GM21447 (cell line): ENCODE measurements at regions not wholly inside any gene's neighbourhood (a gene's known extent, or its start where the extent isn't known, plus 50 kb on each side); places are given as distances from the start of the nearest gene placed in this dataset.
"Not testable (repeated sequence)": the region's sequence is repeated elsewhere in the genome, so short reads cannot be mapped to it uniquely, and the experiment has no call there.

ENCODE experiments used
- ATAC-seq: cut with Tn5 transposase; IDR thresholded peaks from one replicate; pipeline ENCODE4 v1.9.1; 2021; ENCODE audit not compliant: unreplicated experiment

- ATAC-seq = no peak
Measured at GRCh38 chr16:86880316-86881117, 302.2 kb downstream of the FOXL1 start.

DNA sequence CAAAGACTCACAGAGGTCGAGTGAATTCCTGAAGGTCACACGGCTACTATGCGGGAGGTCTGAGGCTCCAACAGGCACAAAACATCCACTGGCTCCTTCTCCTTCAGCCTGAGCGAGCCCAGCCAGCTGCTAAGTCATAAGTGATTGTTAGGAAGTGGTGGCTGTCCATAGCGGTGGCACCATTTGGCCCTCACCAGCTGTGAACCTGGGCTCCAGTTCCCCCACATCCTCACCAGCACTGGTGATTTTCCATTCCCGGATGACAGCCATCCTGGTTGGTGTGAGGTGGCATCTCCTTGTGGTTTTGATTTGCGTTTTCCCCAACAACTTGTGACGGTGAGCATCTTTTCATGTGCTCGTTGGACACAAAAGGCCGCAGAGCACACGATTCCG, 302.8 kb downstream of the FOXL1 start:
- no peak for ATAC-seq

DNA sequence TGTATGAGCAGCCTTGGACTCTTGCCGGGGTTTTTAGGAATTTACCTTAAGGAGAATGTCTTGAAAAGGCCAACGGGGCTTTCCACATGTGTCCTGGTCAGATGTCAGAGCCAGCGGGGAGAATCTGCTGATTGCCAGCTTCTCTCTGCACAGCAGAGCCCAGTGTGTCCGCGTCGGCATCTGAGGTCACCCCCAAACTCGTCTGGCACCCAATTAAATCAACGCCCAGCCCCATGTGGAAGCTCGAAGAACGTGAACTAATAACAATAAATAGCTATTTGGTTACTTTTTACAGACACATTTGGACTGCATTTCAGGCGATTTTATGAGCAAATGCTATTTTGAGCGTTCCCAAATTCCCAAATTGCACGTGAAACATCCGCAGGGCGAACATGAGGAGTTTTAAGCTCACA, 303.5 kb downstream of the FOXL1 start:
- ATAC-seq = no peak

GRCh38 chr16:86882586-86883280, 304.4 kb downstream of the FOXL1 start:
- ATAC-seq = no peak

DNA sequence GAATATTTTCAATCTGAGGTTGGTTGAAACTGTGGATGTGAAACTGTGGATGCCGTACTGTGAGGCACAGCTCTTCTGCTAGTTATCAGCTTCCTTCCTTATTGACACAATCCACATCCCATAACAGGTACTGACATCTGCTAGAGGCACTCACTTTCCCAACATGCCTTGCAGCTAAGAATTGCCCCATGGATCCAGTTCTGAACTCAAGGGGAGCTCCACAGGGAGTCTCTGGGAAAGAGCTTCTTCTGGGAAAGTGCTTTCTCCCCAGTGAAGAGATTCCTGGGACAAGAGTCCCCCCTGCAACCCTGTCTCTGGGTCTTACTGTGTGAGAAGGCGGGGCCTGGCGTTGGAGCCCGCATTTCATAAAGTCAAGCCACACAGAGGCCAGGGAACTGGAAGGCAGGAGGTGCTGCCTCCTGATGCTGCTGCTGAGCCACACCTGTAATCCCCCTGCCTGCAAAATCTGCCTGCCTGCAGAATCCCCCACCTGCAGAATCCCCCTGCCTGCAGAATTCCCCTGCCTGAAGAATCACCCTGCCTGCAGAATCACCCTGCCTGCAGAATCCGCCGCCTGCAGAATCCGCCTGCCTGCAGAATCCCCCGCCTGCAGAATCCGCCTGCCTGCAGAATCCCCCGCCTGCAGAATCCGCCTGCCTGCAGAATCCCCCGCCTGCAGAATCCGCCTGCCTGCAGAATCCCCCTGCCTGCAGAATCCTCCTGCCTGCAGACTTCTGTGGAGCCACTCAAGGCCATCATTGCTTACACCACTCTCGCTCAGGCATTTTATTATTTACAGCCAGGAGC, 305.4 kb downstream of the FOXL1 start:
- no peak for ATAC-seq

GRCh38 chr16:86884390-86884650, 306.0 kb downstream of the FOXL1 start:
- no peak for ATAC-seq

- ATAC-seq = no peak
Measured at GRCh38 chr16:86885139-86885538, 306.8 kb downstream of the FOXL1 start.

- ATAC-seq = no peak
Measured at GRCh38 chr16:86886651-86887050, 308.3 kb downstream of the FOXL1 start.

DNA sequence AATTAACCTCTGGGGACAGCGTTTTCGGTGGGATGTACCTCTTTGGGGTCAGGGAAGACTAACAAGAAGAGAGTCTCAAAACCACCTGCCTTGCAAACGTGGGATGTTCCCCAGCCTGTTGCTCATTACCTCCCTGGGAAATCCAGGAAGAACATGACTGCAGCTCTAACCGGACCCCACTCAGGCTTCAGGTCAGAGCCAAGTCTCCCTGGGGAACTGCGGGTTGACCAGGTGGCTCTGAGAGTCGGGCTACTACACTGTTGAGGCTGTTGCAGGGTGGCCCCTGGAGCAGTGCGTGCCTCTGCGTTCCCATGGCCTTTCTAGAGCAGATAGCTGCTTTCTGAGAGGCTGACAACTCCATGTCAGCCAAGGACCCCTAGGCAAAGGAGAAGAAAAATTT, 309.1 kb downstream of the FOXL1 start:
- ATAC-seq = no peak

DNA sequence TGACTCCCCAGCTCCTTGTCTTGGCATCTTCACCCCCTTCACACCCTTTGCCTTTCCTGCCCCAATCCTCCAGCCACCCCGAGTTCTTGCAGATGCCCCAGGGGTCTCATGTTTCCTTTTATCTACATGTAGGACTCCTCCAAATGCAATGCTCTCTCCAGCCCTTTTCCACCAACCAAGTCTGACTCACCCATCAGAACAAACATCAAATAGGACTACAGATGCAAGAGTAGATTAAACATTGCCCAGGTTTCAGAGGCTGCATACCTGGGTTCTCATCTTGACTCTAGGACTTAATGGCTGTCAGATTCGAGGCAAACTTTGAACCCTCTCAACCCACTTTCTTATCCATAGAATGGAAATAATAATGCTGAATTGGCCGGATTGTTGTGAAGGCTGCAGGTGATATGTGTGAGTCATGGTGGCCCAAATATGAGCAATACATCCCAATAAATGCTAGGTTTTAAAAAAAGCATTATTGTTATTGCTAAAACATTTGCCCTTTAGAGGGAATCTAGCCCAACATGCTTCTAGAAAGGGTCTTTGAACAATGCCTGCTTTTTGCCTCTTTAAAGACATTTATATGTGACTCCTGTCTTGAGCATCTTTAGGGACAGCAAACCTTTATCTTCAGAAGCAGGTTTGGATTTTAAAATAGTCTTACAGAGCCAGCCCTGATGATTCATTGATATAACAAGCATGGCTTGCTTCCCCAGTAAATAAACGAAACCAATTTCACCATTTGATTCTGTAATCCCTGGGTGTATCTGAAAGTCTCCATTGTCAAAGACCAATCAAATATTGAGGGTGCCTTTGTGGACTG, 310.1 kb downstream of the FOXL1 start:
- no peak for ATAC-seq

GRCh38 chr16:86889054-86889366, 310.7 kb downstream of the FOXL1 start:
- ATAC-seq = not testable (repeated sequence)

DNA sequence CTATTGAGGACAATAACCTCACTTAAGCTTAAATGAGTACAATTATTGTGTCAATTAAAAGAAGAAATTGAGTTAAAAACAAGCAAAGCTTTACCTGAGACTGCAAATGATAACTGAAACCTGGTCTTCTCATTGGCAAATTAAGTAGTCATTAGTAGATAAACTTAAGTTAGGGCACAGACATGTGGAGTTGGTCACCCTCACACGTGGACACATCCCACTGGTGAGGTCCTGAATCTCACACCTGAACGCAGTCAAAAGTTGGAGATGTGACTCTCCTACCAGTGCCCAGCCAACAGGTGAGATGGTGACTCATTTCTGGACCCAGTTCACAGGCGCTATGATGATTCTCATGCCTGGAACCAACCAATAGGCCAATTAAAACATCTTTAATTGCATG, 311.6 kb downstream of the FOXL1 start:
- no peak for ATAC-seq

DNA sequence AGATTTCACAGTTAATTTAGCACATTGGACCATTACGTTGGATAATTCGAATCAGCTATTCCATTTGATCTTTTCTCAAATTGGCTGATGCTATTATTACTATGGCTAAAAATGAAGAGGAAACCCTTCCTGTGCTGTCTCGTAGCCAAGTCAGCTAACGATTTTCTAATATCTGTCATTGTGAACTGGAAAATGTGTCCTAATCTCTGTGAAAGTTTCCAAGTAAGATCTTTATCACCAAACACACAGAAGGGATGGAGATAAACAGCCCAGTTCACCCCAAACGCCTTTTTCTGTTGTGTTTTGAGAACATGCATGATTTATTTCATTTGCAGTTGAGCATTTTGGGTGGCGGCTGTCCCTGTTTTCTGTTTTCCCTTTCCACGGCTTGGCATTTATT, 312.8 kb downstream of the FOXL1 start:
- ATAC-seq = no peak

GRCh38 chr16:86891631-86892030, 313.3 kb downstream of the FOXL1 start:
- no peak for ATAC-seq

DNA sequence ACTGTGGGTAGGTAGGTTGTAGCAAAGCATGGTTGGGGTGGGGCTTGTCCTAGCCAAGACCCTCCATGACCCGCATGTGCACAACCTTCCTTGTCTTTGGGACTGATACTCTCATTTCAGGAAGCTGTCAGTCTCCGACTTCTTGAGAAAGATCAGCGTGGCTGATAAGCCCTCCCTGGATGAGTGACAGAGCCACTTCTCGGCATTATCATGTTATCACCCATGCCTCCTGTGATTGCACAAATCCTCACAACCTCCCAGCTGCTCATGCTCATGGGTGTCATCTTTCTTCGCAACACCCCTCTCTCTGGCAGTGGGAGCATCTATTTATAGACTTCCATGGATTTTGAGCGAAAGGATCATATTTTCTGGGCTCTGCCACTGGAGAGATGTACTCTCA, 314.2 kb downstream of the FOXL1 start:
- no peak for ATAC-seq

- no peak for ATAC-seq
Measured at GRCh38 chr16:86893506-86893905, 315.2 kb downstream of the FOXL1 start.

DNA sequence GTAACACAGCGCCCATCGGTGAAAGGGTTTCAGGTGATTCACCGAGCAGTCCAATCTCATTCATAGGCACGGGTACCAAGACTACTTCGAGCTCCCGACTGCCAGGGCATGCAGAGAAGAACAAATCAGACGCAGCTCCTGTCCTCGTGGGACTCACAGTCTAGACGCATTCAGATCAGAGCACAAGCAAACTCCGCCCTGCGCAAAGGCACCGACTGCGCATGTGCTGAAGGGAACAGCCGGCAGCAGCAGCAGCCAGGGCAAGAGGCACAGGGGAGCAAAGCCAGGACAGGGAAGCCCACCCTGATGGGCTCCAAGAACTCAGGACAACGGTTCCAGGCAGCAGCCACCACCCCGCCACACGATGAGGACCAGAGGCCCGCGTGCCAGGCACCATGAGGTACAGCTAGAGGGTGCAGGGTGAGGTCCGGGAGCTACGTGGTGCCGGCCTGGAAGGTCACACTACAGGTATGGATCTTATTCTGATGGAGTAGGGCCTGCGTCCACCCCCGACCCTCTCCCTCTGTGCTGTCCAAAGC, 315.7 kb downstream of the FOXL1 start:
- no peak for ATAC-seq

GRCh38 chr16:86894925-86895324, 316.6 kb downstream of the FOXL1 start:
- ATAC-seq = no peak

- no peak for ATAC-seq
Measured at GRCh38 chr16:86895606-86896005, 317.3 kb downstream of the FOXL1 start.

GRCh38 chr16:86896976-86897375, 318.6 kb downstream of the FOXL1 start:
- ATAC-seq = no peak

DNA sequence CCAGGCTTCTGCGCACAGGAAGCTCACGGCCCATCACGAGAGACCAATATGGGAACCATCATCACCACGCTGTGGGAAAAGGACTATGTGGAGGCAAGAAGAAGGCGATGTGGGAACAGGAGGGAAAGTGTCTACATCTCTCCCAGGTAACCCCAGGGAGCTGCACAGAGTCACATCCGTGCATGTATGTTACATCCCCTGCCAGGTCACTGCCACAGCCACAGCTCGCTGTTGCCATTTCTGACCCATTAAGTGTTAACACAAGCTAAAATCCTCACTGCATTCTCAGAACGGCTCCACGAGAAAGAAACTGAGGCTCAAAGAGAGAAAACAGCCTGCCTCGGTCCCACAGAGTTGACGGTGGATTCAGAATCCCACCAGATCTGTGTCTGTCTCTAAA, 319.1 kb downstream of the FOXL1 start:
- no peak for ATAC-seq
